PFSK-1 (cell line): ENCODE measurements at regions not wholly inside any gene's neighbourhood (a gene's known extent, or its start where the extent isn't known, plus 50 kb on each side); places are given as distances from the start of the nearest gene placed in this dataset.

Experiments used
- POLR2AphosphoS5 ChIP-seq: IDR thresholded peaks from 2 replicates; pipeline ENCODE4 v1.6.1; 2012; ENCODE audit warnings: low read depth, mild to moderate bottlenecking, control low read depth, low read length, moderate library complexity
- REST ChIP-seq, 2 experiments: IDR thresholded peaks; 2 replicates each; pipeline versions ENCODE4 v1.6.1 to v1.8.0; 2011 to 2012; ENCODE audit warnings: low read depth in 2 of 2, low read length in 2 of 2, control low read depth in 1 of 2, inconsistent platforms in 1 of 2, mild to moderate bottlenecking in 1 of 2, moderate library complexity in 1 of 2; ENCODE audit not compliant: insufficient read depth in 1 of 2
- SIN3A ChIP-seq: IDR thresholded peaks from 2 replicates; pipeline ENCODE4 v1.6.1; 2012; ENCODE audit warnings: mild to moderate bottlenecking, low read length, moderate library complexity, borderline replicate concordance; ENCODE audit not compliant: insufficient read depth
- TAF1 ChIP-seq: IDR thresholded peaks from 2 replicates; pipeline ENCODE4 v1.6.1; 2012; ENCODE audit warnings: low read length, control low read depth, borderline replicate concordance; ENCODE audit not compliant: insufficient read depth

- TF ChIP-seq POLR2AphosphoS5: no peak
- TF ChIP-seq REST (IDR thresholded peaks at IDR 0.05; ENCODE audit: insufficient read depth in 1 of 2, low read depth in 2 of 2, low read length in 2 of 2): no peak
- no peak for TF ChIP-seq TAF1
- TF ChIP-seq SIN3A: no peak
Observed at GRCh38 chr4:27775156-27775555, 914.5 kb downstream of the STIM2 start.
